Peyer's patch (tissue), 4 donors: ENCODE measurements at regions not wholly inside any gene's neighbourhood (a gene's known extent, or its start where the extent isn't known, plus 50 kb on each side); places are given as distances from the start of the nearest gene placed in this dataset.

Experiments
- DNase-seq, 3 donors: peaks; one replicate each; pipeline ENCODE4 v3.0.0-alpha.2; 2017 to 2019
- H3K27ac ChIP-seq, 4 donors: fragments of 200-600 bp; sonication (generic); one replicate each; pipeline ENCODE4 v1.5.1; 2016 to 2019
- H3K27me3 ChIP-seq, 2 donors: fragments of 200-600 bp; sonication (generic); one replicate each; pipeline ENCODE4 v1.5.1; 2019
- H3K36me3 ChIP-seq, 3 donors: fragments of 200-600 bp; sonication (generic); one replicate each; pipeline ENCODE4 v1.5.1; 2016 to 2019
- H3K4me1 ChIP-seq, 4 donors: fragments of 200-600 bp; sonication (generic); one replicate each; pipeline ENCODE4 v1.5.1; 2016 to 2019
- H3K4me3 ChIP-seq, 4 donors: fragments of 200-600 bp; sonication (generic); 1 replicate in 3 of 4; 2 replicates in 1 of 4; pipeline ENCODE4 v1.5.1; 2016 to 2019; ENCODE audit warnings: mild to moderate bottlenecking in 1 of 4
- H3K9me3 ChIP-seq, 4 donors: fragments of 200-600 bp; sonication (generic); one replicate each; pipeline ENCODE4 v1.5.1; 2016 to 2019; ENCODE audit warnings: mild to moderate bottlenecking in 1 of 4
- POLR2A ChIP-seq, 2 donors: fragments of 450-650 bp; IDR thresholded peaks; one replicate each; pipeline ENCODE4 v1.5.1; 2017; ENCODE audit warnings: antibody characterized with exemption in 2 of 2, mild to moderate bottlenecking in 2 of 2, moderate library complexity in 2 of 2
- TF ChIP-seq, protein P1 (sequence below), 6 experiments: fragments of 450-650 bp in 4 of 6; fragments of 200-600 bp in 2 of 6; sonication (generic) in 1 of 6; IDR thresholded peaks; one replicate each; pipeline ENCODE4 v1.5.1; 2017 to 2019; ENCODE audit warnings: antibody characterized with exemption in 6 of 6, mild to moderate bottlenecking in 3 of 6, moderate library complexity in 1 of 6

DNA sequence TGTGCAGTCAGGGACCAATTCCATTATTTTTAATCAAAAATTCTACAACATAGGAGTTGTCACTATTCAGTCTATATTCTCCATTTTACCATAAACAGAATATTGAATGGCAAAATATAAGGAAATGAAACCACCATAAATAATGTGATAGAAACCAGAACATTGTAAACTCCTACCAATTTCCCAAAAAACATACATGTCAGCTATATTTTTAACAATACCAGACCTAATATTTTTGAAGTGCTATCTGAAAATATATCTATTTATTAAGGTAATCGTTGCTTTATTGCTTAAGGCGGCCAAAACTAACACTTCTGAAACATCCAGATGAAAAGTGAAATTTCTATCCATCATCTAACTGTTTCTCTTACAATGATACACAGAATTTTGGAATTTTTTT lies 123.0 kb upstream of the C11orf58 start:
- H3K9me3 ChIP-seq = no peaks in the 10 kb centered on the region

DNA sequence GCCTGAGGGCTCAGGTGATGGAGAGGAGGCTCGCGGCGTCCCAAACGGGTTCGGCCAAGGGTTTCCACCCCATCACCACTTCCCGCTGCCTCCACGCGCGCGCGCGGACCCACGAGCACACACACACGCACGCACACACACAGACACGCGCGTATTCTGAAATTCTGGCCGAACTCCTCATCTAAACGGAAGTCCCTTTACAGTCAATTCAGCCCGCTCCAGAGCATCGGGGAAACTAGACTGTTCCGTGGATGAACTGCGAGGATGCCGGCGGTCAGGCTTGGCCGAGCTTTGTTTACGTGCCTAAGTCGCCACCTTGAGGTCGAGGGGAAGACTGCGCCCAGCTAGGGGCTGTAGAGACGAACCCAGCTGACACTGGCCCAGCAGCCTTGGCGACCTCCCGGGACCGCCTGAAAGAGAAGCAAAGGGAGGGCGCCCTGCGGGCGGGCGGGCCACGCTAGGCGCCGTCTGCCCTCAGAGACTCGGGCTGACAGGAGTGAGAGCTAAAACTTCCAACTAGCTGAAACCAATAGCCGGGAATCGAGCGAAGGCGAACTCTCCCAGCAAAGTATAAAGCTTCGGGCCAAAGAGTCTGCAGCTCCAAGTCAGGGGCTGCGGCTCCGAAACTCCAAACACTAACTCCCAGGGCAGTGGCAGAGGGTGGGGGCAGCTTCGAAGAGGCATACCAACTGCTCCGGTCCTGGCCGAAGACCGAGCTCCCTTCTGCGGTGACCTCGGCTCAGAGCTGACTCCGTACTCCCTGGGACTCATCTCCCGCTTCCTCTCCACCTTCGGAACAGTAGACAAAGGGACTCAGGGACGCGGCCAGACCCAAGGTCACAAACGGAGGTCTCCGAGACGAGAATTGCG lies 124.7 kb upstream of the C11orf58 start:
- peaks cover 0 to 18% (median 2%) of the 10 kb centered on the region in 4 donors for H3K4me1 ChIP-seq
- H3K27ac ChIP-seq = peak overlapping the region in 2 of 4 donors; percentile 34 to 35
- peak overlapping the region; percentile 19 to 51 (median 36) for H3K4me3 ChIP-seq
- TF ChIP-seq POLR2A (IDR thresholded peaks at IDR 0.05) = no peak
- TF ChIP-seq, protein P1, sequence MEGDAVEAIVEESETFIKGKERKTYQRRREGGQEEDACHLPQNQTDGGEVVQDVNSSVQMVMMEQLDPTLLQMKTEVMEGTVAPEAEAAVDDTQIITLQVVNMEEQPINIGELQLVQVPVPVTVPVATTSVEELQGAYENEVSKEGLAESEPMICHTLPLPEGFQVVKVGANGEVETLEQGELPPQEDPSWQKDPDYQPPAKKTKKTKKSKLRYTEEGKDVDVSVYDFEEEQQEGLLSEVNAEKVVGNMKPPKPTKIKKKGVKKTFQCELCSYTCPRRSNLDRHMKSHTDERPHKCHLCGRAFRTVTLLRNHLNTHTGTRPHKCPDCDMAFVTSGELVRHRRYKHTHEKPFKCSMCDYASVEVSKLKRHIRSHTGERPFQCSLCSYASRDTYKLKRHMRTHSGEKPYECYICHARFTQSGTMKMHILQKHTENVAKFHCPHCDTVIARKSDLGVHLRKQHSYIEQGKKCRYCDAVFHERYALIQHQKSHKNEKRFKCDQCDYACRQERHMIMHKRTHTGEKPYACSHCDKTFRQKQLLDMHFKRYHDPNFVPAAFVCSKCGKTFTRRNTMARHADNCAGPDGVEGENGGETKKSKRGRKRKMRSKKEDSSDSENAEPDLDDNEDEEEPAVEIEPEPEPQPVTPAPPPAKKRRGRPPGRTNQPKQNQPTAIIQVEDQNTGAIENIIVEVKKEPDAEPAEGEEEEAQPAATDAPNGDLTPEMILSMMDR (IDR thresholded peaks at IDR 0.05) = peak in 4 of 6 experiments; percentile 63 to 94 (median 88)
- peaks cover 0 to 7% of the 10 kb centered on the region in 2 donors for H3K27me3 ChIP-seq
- H3K36me3 ChIP-seq = no peaks in the 10 kb centered on the region
- no peaks in the 10 kb centered on the region for H3K9me3 ChIP-seq
- DNase-seq = peak; percentile 38 to 88 (median 84)

More for the DNA sequence above, 123.0 kb upstream of the C11orf58 start:
- no peak overlapping the region for H3K27ac ChIP-seq
- peaks cover 0 to 7% of the 10 kb centered on the region in 2 donors for H3K27me3 ChIP-seq
- DNase-seq = no peak
- no peak overlapping the region for H3K4me3 ChIP-seq
- H3K4me1 ChIP-seq = peaks cover 0 to 17% (median 2%) of the 10 kb centered on the region in 4 donors
- H3K36me3 ChIP-seq = no peaks in the 10 kb centered on the region
- no peak for TF ChIP-seq POLR2A (IDR thresholded peaks at IDR 0.05)
- TF ChIP-seq, protein P1 (IDR thresholded peaks at IDR 0.05) = no peak

DNA sequence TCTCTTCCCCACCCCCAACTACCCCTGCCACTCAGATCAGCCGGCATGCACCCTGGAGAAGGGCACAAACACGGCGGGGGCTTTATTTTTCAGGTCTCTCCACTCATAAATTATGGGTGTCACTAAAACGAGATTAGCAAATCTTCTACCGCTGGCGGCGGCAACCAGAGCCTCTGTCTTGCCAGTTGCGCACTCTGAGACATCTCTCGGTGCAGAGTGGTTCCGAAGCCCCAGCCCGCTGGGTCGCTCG lies 125.3 kb upstream of the C11orf58 start:
- peak overlapping the region; percentile 19 to 51 (median 36) for H3K4me3 ChIP-seq
- H3K4me1 ChIP-seq = peaks cover 0 to 18% (median 2%) of the 10 kb centered on the region in 4 donors
- peaks cover 0 to 7% of the 10 kb centered on the region in 2 donors for H3K27me3 ChIP-seq
- H3K27ac ChIP-seq = peak overlapping the region in 2 of 4 donors; percentile 13 to 34
- no peak for DNase-seq
- H3K9me3 ChIP-seq = no peaks in the 10 kb centered on the region
- H3K36me3 ChIP-seq = no peaks in the 10 kb centered on the region
- TF ChIP-seq, protein P1 (IDR thresholded peaks at IDR 0.05) = no peak
- TF ChIP-seq POLR2A (IDR thresholded peaks at IDR 0.05) = no peak

DNA sequence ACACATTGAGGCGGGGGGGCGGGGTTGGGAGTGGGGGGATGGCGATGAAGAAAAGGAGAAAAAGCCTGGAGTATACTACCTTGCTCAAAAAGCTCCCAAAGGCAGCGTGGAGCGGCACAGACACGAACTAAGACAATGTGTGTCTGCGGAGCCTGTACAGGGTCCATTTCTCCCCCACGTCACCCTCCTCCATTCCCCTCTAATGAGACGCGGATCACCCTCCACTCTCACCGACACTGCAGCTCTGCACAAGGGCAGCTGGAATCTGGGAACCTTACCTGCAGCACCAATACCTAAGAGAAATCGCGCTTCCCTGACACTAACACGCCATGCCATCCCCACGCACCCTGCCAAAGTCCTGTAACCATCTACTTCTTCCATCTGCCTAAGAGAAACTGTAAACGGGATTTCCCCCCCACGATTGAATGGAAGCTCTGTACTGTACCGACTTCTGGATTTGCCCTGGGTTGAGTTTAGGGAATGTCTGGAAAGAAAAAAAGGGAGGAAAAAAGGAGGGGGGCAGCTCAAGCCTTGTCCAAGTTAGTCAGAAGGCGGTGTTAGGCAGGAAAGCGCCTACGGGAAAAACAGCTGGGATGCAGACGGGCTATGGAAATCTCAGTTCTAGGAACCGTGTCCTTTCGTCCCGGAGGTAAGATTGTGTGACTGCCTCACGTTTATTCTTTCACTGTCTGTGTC lies 125.7 kb upstream of the C11orf58 start:
- Histone ChIP-seq H3K36me3 (no peaks in the 10 kb centered on the region), H3K9me3 (no peaks in the 10 kb centered on the region), H3K4me1 (peaks cover 0 to 21% (median 2%) of the 10 kb centered on the region in 4 donors), H3K4me3 (peak overlapping the region in 3 of 4 donors; percentile 19 to 51 (median 46)), H3K27me3 (peaks cover 0 to 7% of the 10 kb centered on the region in 2 donors), H3K27ac (peak overlapping the region in 2 of 4 donors; percentile 13 to 34)
- no peak for TF ChIP-seq POLR2A (IDR thresholded peaks at IDR 0.05)
- TF ChIP-seq, protein P1 (IDR thresholded peaks at IDR 0.05) = no peak
- DNase-seq = no peak

DNA sequence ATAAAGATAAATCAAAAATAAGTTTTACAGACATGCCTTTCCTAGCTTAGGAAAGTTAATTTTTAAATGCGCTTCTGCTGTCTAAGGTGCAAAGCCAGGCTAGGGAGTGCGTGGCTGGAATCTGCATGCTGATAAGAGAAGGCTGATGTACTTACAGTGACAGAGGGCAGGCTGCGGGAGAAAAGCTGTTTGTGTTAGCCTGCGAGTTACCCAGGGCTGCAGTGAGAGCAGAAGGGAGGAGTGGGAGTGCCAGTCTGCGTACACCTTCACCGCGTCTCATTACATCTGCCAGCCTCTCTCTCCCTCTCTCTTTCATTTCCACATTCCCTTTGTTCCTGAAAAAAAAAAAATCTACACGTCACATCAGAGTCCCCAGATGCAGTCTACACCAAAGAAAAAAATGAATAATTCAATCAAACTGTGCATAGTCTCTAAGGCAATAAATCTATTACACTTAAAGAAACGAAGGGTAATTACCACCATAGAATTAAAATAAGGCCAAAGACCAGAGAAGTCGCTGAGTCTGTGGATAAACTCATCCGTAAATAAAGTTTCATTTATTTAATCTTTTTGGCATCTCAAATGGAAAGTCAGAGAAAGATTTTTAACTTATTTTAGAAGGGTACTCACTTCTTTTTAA lies 126.4 kb upstream of the C11orf58 start:
- peak overlapping the region in 2 of 4 donors; percentile 46 to 51 for H3K4me3 ChIP-seq
- H3K4me1 ChIP-seq = peaks cover 0 to 21% (median 2%) of the 10 kb centered on the region in 4 donors
- H3K27me3 ChIP-seq = peaks cover 0 to 11% of the 10 kb centered on the region in 2 donors
- TF ChIP-seq POLR2A (IDR thresholded peaks at IDR 0.05) = no peak
- peak in 1 of 3 donors; percentile 51 for DNase-seq
- no peaks in the 10 kb centered on the region for H3K36me3 ChIP-seq
- H3K9me3 ChIP-seq = no peaks in the 10 kb centered on the region
- no peak overlapping the region for H3K27ac ChIP-seq
